ENCODE measurements at regions not wholly inside any gene's neighbourhood (a gene's known extent, or its start where the extent isn't known, plus 50 kb on each side); places are given as distances from the start of the nearest gene placed in this dataset.

- TF ChIP-seq POLR2AphosphoS5 (IDR thresholded peaks at IDR 0.05; ENCODE audit: insufficient read depth, low read depth, low read length): no peak
- no peak for TF ChIP-seq CTCF (IDR thresholded peaks at IDR 0.05; ENCODE audit: extremely low read depth in 1 of 2, insufficient read depth in 1 of 2, low read depth in 1 of 2, low read length in 2 of 2)
- TF ChIP-seq, protein P1, sequence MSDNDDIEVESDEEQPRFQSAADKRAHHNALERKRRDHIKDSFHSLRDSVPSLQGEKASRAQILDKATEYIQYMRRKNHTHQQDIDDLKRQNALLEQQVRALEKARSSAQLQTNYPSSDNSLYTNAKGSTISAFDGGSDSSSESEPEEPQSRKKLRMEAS (IDR thresholded peaks at IDR 0.05; ENCODE audit: insufficient read depth, insufficient read length): no peak
- no peak for TF ChIP-seq POLR2A (IDR thresholded peaks at IDR 0.05; ENCODE audit: low read depth, low read length)
- TF ChIP-seq MYC (IDR thresholded peaks at IDR 0.05; ENCODE audit: low read depth, low read length): no peak
- no peak for TF ChIP-seq EZH2 (IDR thresholded peaks at IDR 0.05; ENCODE audit: borderline replicate concordance, low read depth, low read length, severe bottlenecking)
- TF ChIP-seq JUN (IDR thresholded peaks at IDR 0.05; ENCODE audit: borderline replicate concordance, insufficient read depth, insufficient read length, low read depth): no peak
Measured at GRCh38 chr2:67295406-67295805, 101.7 kb upstream of the ETAA1 start.

All from endothelial cell of umbilical vein (primary cell).